ENCODE measurements at regions not wholly inside any gene's neighbourhood (a gene's known extent, or its start where the extent isn't known, plus 50 kb on each side); places are given as distances from the start of the nearest gene placed in this dataset.

- TF ChIP-seq ZFX (IDR thresholded peaks at IDR 0.05; ENCODE audit: borderline replicate concordance), result no peak
- TF ChIP-seq CTCF (IDR thresholded peaks at IDR 0.05), result no peak
Observed at GRCh38 chr4:85114526-85114925, 148.0 kb upstream of the WDFY3 start.

All from 22Rv1 (cell line).